ENCODE measurements at regions not wholly inside any gene's neighbourhood (a gene's known extent, or its start where the extent isn't known, plus 50 kb on each side); places are given as distances from the start of the nearest gene placed in this dataset.

DNA sequence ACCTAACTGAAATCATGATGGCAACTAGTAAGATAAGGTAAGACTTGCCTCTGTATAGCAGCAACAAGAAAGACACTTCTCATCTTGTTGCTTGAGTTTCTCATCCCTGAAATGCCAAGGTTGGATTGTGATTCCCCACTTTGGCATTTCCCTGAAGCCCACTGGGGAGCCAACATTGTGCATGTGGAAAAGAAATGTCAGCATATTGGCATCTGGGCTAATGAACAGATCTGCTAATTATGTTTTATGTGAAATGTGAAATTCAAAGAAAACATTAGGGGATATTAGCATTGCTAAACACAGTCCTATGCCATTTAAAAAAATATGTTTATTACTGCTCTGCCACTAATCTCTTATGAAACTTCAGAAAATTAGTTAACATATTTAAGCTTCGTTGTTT, 126.3 kb upstream of the PCSK2 start:
- no peak for DNase-seq (ENCODE audit: low read depth in 2 of 2, low spot score in 1 of 2)

DNA sequence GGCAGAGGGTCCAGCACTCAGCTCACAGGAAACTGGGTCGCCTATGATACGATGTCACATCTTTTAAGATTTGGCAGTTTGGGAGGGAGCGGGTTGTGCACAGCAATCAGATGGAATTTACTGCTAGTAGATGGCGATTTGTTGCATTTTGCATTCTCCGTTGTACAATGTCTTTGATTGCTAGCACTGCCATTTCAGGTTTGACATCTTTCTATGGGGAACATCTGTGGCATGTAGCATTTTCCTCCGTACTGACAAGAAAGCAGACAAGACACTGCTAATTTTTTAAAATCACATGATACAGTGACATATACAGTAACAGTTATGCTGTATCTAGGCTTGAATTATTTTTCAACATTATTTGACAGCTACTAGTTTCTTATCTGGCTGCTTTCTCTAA, 119.7 kb upstream of the PCSK2 start:
- no peak for DNase-seq (ENCODE audit: low read depth in 2 of 2, low spot score in 1 of 2)

DNA sequence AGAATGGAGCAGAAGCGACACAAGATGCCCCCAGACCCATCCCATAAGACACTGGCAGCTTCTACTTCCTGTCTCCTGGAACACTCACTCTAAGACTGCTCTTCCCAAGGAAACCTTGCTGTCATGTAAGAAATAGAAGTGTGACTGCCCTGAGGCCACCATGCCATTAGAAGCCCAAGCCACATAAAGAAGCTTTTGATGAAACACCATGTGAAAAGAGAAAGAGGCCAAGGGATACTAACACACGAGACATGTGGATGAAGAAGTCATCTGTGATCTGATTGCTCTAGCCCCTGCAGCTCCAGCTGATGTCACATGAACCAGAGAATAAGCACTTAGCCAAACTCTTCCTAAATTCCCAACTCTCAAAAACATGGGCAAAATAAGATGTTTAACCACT, 117.9 kb upstream of the PCSK2 start:
- DNase-seq (ENCODE audit: low read depth in 2 of 2, low spot score in 1 of 2), result no peak

DNA sequence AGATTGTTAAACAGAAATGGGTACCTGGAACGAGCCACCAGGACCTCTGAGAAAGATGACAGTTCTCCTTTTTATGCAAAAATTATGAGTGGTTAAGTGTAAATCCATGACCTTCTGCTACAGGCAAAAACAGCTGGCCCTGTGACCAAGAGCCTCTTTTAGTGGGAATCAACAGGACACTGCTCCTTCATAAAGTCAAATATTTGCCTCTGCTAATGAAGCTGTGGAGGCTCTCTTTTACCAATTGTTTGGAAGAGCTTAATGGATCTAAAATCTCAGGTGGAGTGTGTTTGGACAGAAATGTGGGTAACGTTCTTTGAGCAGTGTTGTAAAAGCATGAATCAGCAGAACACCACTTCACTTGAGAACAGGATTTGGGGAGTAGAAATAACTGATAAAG, 117.5 kb upstream of the PCSK2 start:
- DNase-seq (ENCODE audit: low read depth in 2 of 2, low spot score in 1 of 2), result no peak

DNA sequence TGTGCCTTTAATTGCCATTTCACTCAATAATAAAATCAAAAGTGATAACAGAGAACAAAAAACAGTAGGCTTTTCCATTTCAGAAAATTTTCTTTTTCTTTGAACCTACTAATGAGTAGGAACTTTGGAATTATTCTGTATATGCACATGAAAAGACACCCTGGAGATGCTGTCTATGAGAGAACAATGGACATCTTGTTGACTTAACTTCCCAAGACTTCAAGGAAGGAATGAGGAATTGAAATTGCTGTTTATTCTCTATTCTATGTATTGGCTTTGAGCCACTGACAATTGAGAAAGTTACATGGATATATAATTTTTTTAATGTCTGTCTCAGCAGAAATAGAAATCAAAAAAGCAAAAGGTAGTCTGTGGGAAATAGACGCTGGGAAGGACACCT, 98.6 kb upstream of the PCSK2 start:
- DNase-seq (ENCODE audit: low read depth in 2 of 2, low spot score in 1 of 2), result no peak

DNA sequence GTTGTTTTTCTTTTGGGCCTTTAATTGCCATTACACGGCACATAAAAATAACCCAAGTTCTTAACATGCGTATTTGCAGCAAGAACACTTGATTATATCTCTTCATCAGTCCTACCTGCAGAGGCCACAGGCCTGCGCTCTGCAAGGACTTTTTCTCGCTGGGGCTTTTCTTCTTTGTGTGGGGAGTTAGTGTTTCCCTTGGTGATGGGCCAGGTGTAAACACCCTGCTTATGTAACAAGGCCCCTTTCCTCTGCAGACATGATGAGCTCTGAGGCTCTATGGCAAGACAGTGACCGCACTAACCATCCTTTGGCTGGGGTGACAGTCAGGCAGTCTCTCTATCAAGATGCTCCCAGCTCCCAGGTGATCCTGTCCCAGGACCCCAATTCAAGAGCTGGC, 97.8 kb upstream of the PCSK2 start:
- no peak for DNase-seq (ENCODE audit: low read depth in 2 of 2, low spot score in 1 of 2)

DNA sequence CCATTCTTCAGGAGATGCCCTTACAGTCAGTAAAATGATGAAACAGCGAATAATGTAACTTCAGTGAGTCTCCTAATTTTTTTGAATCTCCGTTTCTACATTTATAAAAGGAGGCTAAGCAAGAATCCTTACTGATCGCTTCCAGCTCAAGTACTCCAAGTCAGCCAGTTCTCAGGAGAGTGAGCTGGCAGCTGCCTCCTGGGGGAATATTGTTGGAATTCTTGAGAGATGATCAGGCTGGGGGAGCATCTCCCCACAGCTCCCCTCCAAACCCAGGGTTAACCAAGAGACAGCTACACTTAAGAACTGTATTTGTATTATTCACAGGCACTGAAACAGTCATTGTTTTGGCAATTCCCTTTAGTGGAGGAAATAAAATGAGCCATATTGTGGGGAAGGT, 89.1 kb upstream of the PCSK2 start:
- no peak for DNase-seq (ENCODE audit: low read depth in 2 of 2, low spot score in 1 of 2)

DNA sequence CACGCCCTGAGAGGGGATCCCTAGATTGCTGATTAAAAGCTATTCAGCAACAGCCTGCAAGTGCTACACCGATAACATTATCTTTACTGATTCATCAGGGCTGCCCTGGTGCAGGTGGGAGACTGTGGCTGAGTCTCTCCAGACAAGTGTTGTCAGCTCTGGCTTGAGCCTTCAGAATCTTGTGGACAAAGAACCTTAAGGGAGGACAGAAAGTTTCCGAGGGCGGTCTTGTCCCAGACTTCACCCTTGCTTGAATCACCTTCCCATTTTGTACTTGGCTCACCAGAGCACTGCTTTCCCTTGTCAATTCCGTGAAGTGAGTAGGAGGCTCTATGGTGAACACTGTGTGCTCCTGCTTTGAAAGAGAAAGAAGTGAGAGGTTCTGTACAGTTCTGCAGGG, 88.6 kb upstream of the PCSK2 start:
- no peak for DNase-seq (ENCODE audit: low read depth in 2 of 2, low spot score in 1 of 2)

DNA sequence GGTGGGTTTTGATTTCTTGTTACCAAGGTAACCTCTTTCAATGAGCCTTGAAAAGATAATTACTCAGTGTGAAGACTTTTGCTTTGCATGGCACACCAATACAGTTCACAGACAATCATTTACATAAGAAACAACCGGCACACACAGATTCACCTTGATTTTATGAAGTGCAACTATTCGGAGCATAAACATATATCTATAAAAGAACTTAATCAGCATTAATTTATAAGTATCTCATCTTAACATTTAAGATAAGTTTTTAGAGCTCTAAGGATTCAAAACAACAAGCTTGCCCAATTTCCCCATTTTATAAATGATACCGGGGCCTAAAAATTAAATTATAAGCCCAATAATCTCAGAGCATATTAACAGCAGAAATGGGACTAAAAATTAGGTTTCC, 85.9 kb upstream of the PCSK2 start:
- DNase-seq (ENCODE audit: low read depth in 2 of 2, low spot score in 1 of 2), result no peak

DNA sequence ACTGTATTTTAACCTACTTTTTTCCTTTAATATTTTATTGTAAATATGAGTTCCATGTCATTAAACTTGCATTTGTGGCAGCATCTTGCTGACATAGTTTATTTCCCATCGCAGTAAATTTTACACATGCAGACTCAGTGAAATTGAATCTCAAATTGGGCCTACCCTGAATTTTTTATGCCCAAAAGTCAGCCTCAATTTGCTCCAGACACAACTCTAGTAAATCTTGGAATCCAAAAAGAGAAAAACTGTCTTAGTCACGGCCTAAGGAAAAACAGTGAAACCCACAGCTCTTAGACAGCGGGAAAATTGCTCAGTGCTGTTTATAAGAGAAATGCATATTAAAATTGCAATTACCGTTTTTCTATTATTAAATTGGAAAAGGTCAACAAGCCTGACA, 85.3 kb upstream of the PCSK2 start:
- DNase-seq (ENCODE audit: low read depth in 2 of 2, low spot score in 1 of 2), result no peak

DNA sequence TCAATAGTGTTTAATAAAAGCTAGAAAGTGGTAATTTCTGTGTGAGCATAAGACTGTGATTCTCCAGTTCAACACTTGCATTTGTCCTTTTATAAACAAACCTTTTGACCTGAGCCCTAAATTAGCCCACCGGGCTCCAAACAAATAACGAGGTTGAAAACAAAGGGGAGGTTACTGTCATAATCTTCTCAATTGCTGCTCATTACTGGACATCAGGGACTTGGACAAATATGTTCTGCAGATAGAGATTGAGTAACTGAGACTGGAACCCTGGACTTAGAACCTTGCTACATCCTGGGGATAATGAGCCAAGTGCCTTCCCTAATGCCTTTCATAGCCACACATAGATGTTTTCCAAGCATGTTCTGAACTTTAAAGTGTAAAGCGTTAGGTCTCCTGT, 84.2 kb upstream of the PCSK2 start:
- DNase-seq (ENCODE audit: low read depth in 2 of 2, low spot score in 1 of 2), result no peak

DNA sequence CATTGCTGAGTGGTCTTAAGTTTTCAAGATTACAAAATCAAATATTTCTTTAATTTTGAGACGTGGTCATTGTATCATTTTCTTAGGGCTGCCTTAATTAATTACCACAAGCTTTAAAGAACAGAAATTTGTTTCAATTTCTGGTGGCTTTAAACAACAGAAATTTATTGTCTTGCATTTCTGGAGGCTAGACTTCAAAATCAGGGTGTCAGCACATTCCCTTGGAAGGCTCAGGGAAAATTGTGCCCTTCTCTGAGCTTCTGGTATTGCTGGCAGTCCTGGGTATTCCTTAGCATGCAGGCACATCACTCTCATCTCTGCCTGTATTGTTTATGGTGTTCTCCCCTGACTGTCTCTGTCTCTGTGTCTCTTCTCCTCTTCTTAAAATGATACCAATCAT, 76.0 kb upstream of the PCSK2 start:
- DNase-seq (ENCODE audit: low read depth in 2 of 2, low spot score in 1 of 2), result no peak

DNA sequence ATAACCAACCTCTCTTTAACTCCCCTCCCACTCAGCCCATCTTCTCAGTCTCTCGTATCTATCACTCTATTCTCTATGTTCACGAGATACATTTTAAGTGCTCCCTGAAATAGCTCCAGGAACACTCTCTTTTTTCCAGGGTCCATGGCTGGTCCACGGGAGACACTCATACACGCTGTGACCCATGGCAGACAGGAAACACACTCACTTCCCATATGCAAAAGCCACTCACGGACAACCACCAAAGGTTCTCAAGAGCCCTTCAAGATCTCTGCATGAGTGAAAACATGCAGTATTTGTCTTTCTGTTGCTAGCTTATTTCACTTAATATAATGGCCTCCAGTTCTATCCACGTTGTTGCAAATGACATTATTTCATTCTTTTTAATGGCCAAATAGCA, 71.4 kb upstream of the PCSK2 start:
- DNase-seq (ENCODE audit: low read depth in 2 of 2, low spot score in 1 of 2), result no peak

DNA sequence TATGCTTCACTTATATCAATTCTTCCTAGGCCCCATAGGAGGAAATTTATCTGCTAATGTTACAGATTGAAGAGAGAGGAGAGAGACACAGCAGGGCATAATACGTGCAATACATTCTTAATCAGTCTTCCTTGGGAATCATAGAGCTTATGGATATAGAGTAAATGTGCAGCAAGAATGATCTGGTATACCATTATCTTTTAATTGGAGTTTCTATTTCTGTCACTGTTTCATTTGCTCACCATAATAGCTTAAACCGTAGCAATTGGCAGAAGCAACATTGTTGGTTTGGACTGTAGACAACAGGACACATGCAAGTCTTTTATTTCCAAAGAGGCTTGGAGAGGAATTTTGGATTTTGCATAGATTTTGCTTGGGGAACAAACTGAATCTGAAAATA, 68.1 kb upstream of the PCSK2 start:
- DNase-seq (ENCODE audit: low read depth in 2 of 2, low spot score in 1 of 2), result no peak

DNA sequence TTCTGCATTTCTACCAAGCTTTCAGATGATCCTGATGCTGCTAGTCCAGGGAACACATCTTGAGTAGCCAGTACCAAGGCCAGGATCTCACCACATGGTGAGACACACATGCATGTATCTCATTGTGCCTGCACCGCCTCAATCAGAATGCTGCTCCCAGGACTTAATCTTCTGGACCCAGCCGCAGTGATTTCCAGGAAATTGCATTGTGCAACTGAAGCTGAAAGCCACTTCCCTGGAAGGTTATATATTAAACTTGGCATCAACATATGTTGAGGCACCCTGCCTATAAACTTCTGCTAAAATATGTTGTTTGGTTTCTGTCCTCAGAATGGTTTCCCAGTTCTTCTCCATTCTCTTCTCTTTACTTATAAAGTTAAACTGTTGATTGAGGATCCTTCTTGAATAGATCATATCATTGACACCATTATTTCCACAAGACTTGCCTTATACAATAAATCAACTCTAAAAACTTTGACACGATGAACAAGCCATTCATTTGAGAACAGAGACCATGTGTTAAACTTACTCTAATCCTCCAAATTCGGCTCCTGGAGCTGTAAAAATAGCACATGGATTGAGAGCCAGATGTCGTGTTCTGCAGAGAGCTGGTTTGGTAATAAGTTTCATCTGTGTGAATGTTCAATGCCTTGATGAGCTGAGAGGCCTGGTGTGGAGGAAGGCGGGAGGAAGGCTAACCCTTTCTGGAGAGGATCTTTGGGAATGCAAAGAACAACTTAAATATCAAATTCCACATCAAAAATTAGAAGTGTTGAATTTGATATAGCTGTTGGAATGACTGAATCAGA, 65.0 kb upstream of the PCSK2 start:
- no peak for DNase-seq (ENCODE audit: low read depth in 2 of 2, low spot score in 1 of 2)

DNA sequence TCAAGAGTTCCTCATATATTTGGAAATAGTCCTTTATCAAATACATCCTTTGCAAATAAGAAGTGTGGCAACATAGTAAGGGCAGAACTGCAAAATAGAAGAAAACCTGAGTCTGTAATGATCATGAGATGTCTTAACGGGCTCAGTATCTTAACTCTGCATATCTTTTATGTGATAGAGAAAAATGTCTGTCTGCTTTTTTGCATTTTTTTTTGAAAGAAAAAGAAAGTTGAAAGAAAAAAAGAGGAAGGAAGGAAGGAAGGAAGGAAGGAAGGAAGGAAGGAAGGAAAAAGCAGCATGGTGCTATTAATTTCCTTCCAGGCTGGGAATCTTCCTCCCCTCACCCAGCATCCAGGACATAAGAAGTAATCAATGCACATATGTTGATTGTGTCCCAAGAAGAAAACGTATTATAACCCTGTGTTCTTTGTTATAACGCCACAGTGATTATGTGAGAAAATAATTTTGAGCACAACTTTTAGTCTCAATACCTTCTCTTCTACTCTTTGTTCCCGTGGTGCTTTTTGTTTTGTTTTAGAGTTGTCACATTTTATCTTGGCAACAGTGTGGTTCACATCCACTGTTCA, 58.7 kb upstream of the PCSK2 start:
- no peak for DNase-seq (ENCODE audit: low read depth in 2 of 2, low spot score in 1 of 2)

DNA sequence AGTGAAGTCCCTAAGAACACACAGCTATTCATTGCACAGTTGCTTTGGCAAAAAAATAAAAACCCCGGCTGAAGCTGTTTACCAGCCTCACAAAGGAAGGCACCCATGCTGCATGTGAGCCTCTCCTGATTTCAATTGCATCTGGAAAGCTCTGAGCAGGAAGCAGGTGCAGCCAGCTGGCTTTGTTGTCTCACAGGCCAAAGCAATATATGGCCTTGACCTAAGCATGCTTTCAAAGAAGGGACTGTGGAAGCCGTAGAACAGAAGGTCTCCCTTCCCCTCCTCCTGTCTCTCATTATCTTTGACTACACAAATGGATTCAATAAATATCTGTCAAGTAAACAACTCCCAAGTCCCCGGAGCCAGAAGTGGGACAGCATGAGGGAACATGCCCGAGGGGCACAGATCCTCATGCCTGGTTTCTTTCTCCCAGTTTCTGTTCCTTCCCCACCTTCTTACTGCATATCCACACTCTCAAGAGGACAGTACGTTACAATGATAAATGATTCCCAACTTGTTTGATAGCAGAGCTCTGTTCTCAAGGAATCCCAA, 57.2 kb upstream of the PCSK2 start:
- DNase-seq (ENCODE audit: low read depth in 2 of 2, low spot score in 1 of 2), result no peak

DNA sequence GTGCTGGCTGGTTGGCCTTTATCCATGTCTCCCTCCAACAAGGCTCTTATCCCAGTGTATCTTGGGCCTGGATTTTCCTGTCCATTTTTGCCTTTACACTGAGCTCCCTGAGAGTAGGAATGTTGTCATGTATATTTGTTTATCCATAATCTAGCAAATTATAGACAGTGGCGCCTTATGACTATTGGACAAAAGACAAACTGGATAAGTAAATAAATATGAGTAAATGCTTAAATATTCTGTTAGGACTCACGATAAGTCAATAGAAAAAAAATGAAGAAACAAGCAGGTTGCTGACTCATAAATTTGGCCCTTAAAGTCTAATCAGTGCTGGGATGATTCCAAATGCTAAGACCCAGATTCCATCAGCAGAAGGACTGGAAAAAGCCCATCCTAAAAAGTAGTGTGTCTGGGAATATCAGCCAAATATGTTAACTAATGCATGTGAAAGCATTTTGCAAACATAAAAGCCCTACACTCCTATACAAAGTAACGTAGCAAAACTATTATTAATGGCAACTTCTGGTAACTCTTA, 55.0 kb upstream of the PCSK2 start:
- DNase-seq (ENCODE audit: low read depth in 2 of 2, low spot score in 1 of 2), result no peak

DNA sequence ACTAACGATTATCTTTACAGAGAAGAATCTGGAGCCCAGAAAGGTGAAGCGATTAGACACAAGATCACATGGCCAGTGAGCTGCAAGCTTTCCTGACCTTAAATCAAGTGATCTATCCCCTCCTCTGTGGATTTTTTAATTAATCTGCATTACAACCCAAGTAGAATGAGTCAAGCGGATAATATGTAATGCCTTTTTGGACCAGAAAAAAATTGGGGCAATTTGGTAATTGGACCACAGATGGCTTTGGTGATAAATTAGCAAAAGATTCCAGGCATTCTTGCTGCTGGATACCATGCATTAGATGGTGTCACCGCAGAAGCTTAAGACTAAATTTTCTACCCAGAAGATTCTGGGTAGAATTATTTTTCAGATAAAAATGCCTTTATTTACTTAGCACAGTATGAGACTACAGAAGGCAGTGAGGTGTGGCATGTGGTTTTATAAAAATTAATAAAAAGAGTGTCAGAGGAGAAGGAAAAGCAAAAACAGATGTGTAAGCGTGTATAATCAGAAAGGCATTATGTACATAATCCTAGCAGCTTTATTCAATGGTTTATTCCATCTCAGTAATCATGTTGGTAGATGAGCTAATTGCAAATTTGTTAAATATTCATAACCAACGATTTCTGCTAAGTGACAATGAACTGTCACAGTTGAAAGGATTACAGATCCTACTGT, 53.9 kb upstream of the PCSK2 start:
- DNase-seq (ENCODE audit: low read depth in 2 of 2, low spot score in 1 of 2), result no peak
